Fibroblast of lung (primary cell): ENCODE measurements at regions not wholly inside any gene's neighbourhood (a gene's known extent, or its start where the extent isn't known, plus 50 kb on each side); places are given as distances from the start of the nearest gene placed in this dataset.

Experiments used
- DNase-seq, 2 donors: peaks; one replicate each; pipeline versions ENCODE4 v3.0.0 to v3.0.0-alpha.2; 2010; ENCODE audit warnings: low read depth in 2 of 2
- H2AFZ ChIP-seq: 2 replicates; pipeline ENCODE4 v1.5.1; 2012; ENCODE audit warnings: low read length, control low read depth, inconsistent platforms
- H3K27ac ChIP-seq: 2 replicates; pipeline ENCODE4 v1.5.1; 2011; ENCODE audit warnings: low read length, control low read depth; ENCODE audit not compliant: insufficient read depth
- H3K27me3 ChIP-seq: 2 replicates; pipeline ENCODE4 v1.5.1; 2011; ENCODE audit warnings: mild to moderate bottlenecking, low read length; ENCODE audit not compliant: control insufficient read depth, insufficient read depth
- H3K36me3 ChIP-seq: 2 replicates; pipeline ENCODE4 v1.5.1; 2011; ENCODE audit warnings: low read length; ENCODE audit not compliant: control insufficient read depth, insufficient read depth
- H3K4me1 ChIP-seq: 2 replicates; pipeline ENCODE4 v1.5.1; 2011; ENCODE audit warnings: low read length; ENCODE audit not compliant: control insufficient read depth, insufficient read depth; ENCODE audit errors: extremely low read depth
- H3K4me2 ChIP-seq: 2 replicates; pipeline ENCODE4 v1.5.1; 2011; ENCODE audit warnings: low read length, control low read depth; ENCODE audit not compliant: insufficient read depth; ENCODE audit errors: extremely low read depth
- H3K4me3 ChIP-seq, 4 experiments: fragments of 200-600 bp in 1 of 4; sonication (generic) in 1 of 4; replicated peaks in 1 of 4; 2 replicates each; pipeline ENCODE4 v1.5.1; 2011 to 2016; ENCODE audit warnings: low read length in 4 of 4, low read depth in 3 of 4, mild to moderate bottlenecking in 3 of 4, control low read depth in 2 of 4, inconsistent platforms in 1 of 4, mixed read lengths in 1 of 4; ENCODE audit not compliant: insufficient read depth in 1 of 4; ENCODE audit errors: control extremely low read depth in 1 of 4
- H3K79me2 ChIP-seq: 2 replicates; pipeline ENCODE4 v1.5.1; 2012; ENCODE audit warnings: mild to moderate bottlenecking, low read length, inconsistent platforms; ENCODE audit not compliant: control insufficient read depth, insufficient read depth
- H3K9ac ChIP-seq: 2 replicates; pipeline ENCODE4 v1.5.1; 2011; ENCODE audit warnings: mild to moderate bottlenecking, low read length, control low read depth; ENCODE audit not compliant: insufficient read depth
- H3K9me3 ChIP-seq: 2 replicates; pipeline ENCODE4 v1.5.1; 2012; ENCODE audit warnings: low read depth, low read length; ENCODE audit not compliant: control insufficient read depth, insufficient read depth
- H4K20me1 ChIP-seq: 2 replicates; pipeline ENCODE4 v1.5.1; 2011; ENCODE audit warnings: low read length; ENCODE audit not compliant: control insufficient read depth, insufficient read depth; ENCODE audit errors: extremely low read depth
- EZH2 ChIP-seq: IDR thresholded peaks from 2 replicates; pipeline ENCODE4 v1.5.1; 2012; ENCODE audit warnings: low read length, control low read depth, mild to moderate bottlenecking; ENCODE audit errors: missing control alignments
- TF ChIP-seq, protein P1 (sequence below), 2 donors: IDR thresholded peaks in 1 of 2; conservative IDR thresholded peaks in 1 of 2; 1 replicate in 1 of 2; 2 replicates in 1 of 2; pipeline ENCODE4 v1.5.1; 2011 to 2012; ENCODE audit warnings: low read length in 2 of 2, control low read depth in 1 of 2, inconsistent platforms in 1 of 2, low read depth in 1 of 2, mild to moderate bottlenecking in 1 of 2

DNA sequence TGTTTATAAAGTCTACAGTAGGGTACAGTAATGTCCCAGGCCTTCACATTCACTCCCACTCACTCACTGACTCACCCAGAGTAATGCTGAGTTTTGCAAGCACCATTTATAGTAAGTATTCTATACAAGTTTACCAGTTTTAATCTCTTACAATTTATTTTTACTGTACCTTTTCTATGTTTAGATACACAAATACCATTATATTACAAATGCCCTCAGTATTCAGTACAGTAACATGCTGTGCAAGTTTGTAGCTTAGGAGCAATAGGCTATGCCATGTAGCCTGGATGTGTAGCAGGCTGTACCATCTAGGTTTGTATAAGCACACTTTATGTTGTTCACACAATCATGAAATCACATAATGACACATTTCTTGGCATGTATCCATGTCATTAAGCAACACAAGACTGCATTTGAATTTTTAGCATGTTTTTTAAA is 673.6 kb downstream of the CD109 start:
- TF ChIP-seq, protein P1, sequence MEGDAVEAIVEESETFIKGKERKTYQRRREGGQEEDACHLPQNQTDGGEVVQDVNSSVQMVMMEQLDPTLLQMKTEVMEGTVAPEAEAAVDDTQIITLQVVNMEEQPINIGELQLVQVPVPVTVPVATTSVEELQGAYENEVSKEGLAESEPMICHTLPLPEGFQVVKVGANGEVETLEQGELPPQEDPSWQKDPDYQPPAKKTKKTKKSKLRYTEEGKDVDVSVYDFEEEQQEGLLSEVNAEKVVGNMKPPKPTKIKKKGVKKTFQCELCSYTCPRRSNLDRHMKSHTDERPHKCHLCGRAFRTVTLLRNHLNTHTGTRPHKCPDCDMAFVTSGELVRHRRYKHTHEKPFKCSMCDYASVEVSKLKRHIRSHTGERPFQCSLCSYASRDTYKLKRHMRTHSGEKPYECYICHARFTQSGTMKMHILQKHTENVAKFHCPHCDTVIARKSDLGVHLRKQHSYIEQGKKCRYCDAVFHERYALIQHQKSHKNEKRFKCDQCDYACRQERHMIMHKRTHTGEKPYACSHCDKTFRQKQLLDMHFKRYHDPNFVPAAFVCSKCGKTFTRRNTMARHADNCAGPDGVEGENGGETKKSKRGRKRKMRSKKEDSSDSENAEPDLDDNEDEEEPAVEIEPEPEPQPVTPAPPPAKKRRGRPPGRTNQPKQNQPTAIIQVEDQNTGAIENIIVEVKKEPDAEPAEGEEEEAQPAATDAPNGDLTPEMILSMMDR (conservative IDR thresholded peaks at IDR 0.05 in 1 of 2, IDR thresholded peaks at IDR 0.05 in 1 of 2; ENCODE audit: low read depth in 1 of 2, low read length in 2 of 2): no peak
- no peak for TF ChIP-seq EZH2
- Histone ChIP-seq H2AFZ (no peak overlapping the region), H3K27me3 (no peaks in the 10 kb centered on the region), H4K20me1 (no peaks in the 10 kb centered on the region), H3K4me3 (no peak overlapping the region), H3K27ac (peak overlapping the region; percentile 14), H3K79me2 (no peaks in the 10 kb centered on the region), H3K9ac (no peak overlapping the region), H3K9me3 (no peaks in the 10 kb centered on the region), H3K36me3 (no peaks in the 10 kb centered on the region), H3K4me1 (peaks cover 5% of the 10 kb centered on the region), H3K4me2 (no peak overlapping the region)
- DNase-seq: peak; percentile 88 to 89

DNA sequence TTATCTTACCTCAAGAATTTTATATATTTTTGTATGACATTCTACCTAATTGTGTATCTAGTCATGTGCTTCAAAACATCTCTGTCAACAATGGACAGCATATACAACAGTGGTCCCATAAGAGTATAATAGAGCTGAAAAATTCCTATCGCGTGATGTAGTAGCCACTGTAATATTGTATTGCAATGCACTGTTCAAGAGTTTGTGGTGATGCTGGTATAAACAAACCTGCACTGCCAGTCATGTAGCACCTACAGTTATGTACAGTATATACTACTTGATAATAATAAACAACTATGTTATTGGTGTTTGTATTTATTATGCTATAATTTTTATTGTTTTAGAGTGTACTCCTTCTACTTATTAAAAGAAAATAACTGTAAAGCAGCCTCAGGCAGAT is 672.7 kb downstream of the CD109 start:
- Histone ChIP-seq H3K9ac (no peak overlapping the region), H3K79me2 (no peaks in the 10 kb centered on the region), H4K20me1 (no peaks in the 10 kb centered on the region), H3K4me3 (no peak overlapping the region), H3K27me3 (no peaks in the 10 kb centered on the region), H3K4me2 (no peak overlapping the region), H3K9me3 (no peaks in the 10 kb centered on the region), H3K36me3 (no peaks in the 10 kb centered on the region), H3K4me1 (peaks cover 5% of the 10 kb centered on the region), H2AFZ (no peak overlapping the region), H3K27ac (peak overlapping the region; percentile 51)
- DNase-seq: peak; percentile 24 to 60
- TF ChIP-seq, protein P1 (conservative IDR thresholded peaks at IDR 0.05 in 1 of 2, IDR thresholded peaks at IDR 0.05 in 1 of 2; ENCODE audit: low read depth in 1 of 2, low read length in 2 of 2): no peak
- no peak for TF ChIP-seq EZH2

DNA sequence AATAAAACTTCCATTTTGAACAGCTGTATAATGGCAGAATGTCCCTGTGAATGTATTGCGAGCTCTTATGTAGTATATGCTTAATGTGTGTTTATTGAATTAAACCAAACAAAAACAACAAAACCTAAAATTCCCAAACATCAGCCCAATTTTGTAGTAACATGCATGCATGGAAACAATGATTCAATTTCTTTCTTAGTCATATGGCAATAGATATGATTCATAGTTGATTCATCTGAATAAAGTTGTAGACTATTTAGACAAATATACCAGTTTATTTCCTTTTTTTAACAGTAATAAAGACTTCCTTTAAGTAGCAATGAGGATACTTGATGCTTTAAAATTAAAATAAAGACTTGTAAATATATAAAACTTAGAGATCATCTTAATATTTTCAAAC is 670.6 kb downstream of the CD109 start:
- no peak overlapping the region for H3K27ac ChIP-seq
- H3K27me3 ChIP-seq: no peaks in the 10 kb centered on the region
- no peak overlapping the region for H3K9ac ChIP-seq
- H3K36me3 ChIP-seq: no peaks in the 10 kb centered on the region
- peak; percentile 30 to 42 for DNase-seq
- H3K4me3 ChIP-seq: no peak overlapping the region
- no peaks in the 10 kb centered on the region for H3K9me3 ChIP-seq
- no peaks in the 10 kb centered on the region for H4K20me1 ChIP-seq
- no peaks in the 10 kb centered on the region for H3K79me2 ChIP-seq
- TF ChIP-seq, protein P1 (conservative IDR thresholded peaks at IDR 0.05 in 1 of 2, IDR thresholded peaks at IDR 0.05 in 1 of 2; ENCODE audit: low read depth in 1 of 2, low read length in 2 of 2): no peak
- TF ChIP-seq EZH2: no peak
- no peak overlapping the region for H2AFZ ChIP-seq
- peaks cover 5% of the 10 kb centered on the region for H3K4me1 ChIP-seq
- no peak overlapping the region for H3K4me2 ChIP-seq
